Central memory CD4-positive, alpha-beta T cell (primary cell): ENCODE measurements at regions not wholly inside any gene's neighbourhood (a gene's known extent, or its start where the extent isn't known, plus 50 kb on each side); places are given as distances from the start of the nearest gene placed in this dataset.

Experiments
- DNase-seq: peaks from one replicate; pipeline ENCODE4 v3.0.0; 2022

DNA sequence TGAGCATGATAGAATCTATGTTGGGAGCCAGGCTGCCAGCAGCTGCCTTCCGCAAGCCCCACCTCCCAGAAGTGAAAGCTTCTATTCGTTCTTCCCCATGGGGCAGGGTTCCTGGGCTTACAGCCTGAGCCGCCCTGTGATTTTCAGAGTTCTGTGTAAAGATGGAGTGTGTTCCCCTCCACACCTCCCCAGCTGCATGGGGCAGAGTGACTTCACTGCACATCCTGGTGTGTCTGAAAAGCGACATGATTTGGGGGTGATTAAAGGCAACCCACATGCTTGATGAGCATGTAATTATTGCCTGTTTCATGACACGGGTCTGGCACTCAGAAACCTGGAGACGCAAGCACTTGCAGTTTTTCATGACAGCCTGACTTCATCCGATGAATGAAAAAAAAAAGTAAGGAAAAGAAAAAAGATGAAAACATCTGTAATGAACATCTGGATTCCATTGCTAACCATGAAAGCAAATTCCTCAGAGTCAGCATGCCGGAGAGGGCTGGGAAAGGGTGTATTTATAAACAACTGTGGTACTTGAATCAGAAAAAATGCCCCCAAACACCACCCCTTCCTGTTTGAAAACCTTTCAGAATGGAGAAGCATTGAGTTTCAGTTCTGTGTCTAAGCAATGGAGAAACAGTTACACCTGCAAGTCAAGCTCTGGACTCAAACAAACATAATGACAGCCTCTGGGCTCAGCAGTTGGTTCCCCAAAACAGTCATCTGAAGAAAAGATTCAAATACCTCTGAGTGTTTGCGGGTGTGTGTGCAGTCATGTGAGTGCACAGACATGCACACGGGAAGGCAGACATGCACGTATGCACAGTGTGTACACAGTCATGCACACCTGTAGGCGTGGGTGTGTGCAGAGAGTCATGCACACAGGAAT lies 266.0 kb downstream of the ENGASE start:
- DNase-seq, result no peak

DNA sequence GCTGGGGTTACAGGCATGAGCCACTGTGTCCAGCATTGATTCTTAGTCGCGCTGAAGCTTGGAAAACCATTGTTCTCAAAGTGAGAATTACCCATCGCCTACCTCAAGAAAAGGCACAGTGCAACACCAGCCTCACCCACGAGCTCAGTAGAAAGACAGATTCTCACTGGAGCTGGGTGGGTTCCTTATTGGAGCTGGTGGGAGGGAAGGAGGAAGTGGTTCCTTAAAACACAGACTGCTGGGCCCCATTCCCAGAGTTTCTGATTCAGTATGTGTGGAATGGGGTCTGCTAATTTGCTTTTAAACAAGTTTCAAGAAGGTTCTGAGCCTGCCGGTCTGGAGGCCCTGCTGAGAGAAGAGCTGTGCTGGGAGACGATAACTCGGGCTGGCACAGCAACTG lies 264.7 kb downstream of the ENGASE start:
- DNase-seq, result no peak

GRCh38 chr17:79338604-79339003 lies 264.0 kb downstream of the ENGASE start:
- DNase-seq, result no peak

GRCh38 chr17:79338152-79338551 lies 263.5 kb downstream of the ENGASE start:
- no peak for DNase-seq

- DNase-seq, result no peak
These were observed 262.4 kb downstream of the ENGASE start for GRCh38 chr17:79337053-79337452.

- DNase-seq, result no peak
These were observed 260.8 kb downstream of the ENGASE start for GRCh38 chr17:79335456-79335855.

GRCh38 chr17:79332011-79332554 lies 257.5 kb downstream of the ENGASE start:
- no peak for DNase-seq

DNA sequence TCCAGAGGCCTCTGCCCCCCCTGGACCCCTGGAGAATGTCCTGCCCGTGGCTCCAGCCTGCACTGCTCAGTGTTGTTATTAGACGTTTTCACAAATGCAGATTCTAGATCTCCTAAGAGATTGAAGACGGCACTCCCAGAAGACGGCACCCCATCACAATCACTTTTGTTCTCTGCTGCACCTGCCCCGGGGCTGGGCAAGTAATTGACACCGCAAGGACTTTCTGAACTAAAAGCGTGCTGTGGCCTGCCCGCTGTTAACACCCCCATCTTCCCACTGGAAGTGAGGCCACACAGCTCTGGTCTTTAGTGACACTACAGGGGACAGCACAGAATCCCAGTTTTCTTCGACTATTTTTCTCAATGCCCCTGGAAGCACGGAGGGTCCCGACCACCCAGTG lies 256.9 kb downstream of the ENGASE start:
- no peak for DNase-seq

DNA sequence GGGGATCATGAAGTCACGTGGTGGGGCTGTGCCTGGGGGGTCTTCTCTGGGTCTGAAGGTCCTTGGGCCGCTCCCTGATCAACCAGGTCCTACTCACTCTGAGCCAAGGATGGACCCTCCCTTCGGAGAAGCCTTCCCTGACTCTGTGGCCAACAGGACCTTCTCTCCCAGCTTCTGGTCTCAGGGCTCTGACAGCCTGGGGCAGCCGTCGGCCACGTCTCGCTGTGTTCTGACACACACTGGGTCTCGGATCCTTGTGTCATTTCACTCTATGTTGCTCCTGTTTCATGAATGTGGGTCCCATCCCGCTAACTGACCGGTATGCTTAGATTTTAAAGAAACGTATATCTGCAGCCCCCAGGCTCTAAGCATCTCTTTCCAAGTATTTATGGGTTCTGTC lies 256.1 kb downstream of the ENGASE start:
- DNase-seq, result no peak

DNA sequence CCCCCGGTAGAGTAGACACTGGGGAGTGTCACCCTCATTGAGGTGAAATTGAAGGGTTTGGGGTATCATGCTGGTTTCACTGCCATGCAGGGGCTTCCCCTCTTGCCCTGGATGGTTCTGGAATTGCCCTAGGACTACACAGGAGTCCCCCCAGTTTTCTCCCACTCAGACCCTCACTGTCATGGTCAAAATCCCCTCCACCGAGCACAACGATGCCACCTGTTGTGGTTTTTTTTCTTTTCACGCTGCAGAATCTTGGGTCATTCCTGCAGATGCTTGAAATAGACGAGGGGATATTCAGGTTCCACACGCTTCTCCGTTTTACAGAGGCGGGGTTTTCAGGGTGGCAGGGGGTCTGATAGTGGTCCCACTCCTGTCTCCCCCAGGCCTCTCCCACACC lies 255.6 kb downstream of the ENGASE start:
- no peak for DNase-seq

- no peak for DNase-seq
These were observed 252.2 kb downstream of the ENGASE start for GRCh38 chr17:79326814-79327213.

GRCh38 chr17:79325709-79326430 lies 251.2 kb downstream of the ENGASE start:
- no peak for DNase-seq

DNA sequence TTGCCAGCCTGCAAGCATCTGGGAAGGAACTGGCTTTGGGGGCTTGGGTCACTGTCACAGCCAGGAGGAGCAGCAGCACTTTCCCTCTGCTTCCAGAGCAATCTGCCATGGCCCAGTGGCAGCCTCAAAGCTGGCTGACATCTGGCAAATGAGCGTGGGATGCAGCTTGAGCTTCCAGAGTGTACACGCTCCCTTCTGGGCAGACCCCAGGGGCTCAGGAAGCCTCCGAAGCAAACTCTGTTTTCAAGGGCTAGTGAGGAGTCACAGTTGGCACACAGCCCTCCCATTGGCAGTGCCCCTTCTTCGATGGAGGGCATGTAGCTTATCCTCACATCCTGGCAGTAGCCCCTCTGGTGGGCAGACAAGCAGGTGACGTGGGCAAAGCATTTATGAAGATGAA lies 249.6 kb downstream of the ENGASE start:
- no peak for DNase-seq

DNA sequence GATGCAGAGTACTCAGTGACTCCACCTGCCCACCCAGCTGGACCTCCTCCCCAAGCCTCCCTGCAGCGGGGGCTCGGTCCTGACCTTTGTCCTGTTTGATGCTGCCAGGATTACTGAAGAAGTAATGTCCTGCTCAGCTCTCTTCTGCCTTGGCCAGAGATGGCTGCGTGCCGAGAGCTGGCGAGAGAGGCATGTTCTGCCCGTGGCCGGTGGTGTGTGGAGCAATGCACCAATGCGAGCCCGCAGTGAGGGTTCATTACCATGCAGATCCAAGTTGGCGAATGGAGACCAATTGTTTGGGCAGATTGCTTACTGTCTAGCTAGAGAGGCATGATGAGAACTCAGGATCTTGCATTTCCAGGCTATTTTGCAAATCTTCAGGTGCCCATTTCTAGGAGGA lies 248.9 kb downstream of the ENGASE start:
- DNase-seq, result no peak

- no peak for DNase-seq
These were observed 247.8 kb downstream of the ENGASE start for GRCh38 chr17:79322211-79323123.

- no peak for DNase-seq
These were observed 245.7 kb downstream of the ENGASE start for GRCh38 chr17:79320331-79320730.

- no peak for DNase-seq
These were observed 243.3 kb downstream of the ENGASE start for GRCh38 chr17:79317916-79318315.

DNA sequence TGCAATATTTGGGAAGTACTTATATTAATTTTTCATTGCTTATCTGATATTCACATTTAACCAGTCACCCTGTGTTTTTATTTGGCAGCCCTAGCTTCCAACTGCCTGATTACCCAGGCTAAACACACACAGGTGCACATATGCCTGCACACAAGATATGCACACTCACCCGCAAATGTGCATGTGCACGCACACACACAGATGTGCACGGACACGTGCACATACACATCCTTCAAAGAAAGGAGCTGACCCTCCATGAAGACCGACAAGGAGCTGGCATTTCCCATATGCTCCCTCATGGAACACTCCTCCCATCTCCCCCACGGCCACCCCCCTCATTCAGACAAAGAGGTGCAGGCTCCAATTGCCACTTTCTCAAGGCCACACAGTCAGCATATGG lies 242.2 kb downstream of the ENGASE start:
- no peak for DNase-seq

DNA sequence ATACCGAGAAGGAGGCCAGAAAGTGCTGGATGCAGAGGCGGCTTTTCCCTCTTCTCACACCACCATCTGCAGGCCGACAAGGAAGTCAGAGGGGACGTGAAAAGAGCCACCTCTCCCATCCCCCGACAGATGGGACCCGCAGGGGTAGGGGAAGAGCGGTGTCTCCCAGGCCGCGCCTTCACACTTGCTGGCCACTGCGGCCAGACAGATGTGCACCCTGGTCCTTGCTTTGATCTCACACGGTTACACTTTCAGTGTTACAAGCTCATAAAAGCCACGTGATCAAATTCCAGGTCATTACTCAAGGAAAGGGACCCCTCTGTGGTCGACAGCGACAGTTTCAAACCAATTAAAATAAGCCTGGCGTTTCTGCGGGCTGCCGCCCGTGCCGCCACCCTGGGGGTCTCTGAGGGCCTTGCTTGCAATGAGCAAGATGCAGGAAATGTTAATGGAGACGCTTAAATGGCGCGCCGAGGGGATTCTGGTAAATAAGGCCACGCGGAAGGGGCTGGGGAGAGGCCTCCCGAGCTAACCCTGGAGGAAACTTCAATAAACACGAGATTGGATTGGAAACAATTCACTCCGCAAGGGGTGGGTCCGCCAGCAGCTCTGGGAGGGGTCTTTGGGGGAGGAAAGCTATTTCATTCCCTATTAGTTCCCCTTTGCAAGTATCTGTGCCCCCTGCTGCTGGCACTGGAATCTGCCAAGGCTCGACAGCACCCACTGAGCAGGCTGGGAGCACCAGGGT lies 240.9 kb downstream of the ENGASE start:
- DNase-seq, result no peak

DNA sequence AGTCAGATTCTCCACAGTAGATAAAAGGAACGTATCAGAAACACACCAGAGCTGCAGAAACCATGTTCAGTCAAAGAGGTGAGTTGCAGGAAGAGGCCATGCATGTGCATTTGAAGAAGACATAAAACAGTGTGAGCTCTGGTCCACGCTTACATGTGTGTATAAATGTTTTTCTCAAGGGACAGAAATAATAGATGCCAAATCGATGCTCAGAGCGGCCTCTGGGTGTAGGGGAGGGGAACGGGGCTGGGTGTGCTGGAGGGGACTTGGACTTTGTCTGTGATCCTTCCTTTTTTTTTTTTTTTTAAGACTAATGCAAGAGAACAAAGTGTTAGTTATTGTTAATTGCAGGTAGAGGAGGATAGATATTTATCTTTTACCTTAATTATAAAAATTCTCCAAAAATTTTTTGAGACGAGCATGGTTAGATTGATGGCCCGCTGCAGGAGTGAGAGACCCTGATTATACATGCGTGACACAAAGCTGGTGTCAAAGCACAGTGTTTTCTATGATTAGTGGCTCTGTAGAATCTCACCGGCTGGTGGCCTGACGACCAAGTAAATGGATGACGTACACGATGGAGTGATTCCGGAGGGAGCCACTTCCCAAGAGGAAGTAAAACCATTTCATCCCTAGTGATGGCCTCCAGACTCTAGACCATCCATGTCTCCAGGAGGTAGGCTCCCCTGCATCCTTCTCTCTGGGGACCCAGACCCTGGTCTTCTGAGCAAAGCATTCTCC lies 240.2 kb downstream of the ENGASE start:
- no peak for DNase-seq

DNA sequence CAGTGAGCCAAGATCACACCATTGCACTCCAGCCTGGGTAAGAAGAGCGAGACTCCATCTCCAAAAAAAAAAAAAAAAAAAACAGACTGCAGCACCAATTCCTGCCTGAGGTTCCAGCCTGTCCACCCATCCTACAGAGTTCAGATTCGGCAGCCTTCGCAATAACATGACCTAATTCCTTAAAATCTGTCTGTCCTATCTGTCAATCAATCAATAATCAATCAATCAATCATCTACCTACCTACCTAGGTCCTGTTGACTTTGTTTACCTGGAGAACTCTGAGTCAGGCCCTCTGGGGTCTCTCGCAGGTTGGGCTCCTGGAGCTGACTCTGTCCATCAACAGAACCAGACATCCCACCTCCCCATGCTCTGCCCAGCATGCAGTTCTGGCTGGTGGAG lies 236.7 kb downstream of the ENGASE start:
- DNase-seq, result no peak
